SH-SY5Y (cell line): ENCODE measurements at regions not wholly inside any gene's neighbourhood (a gene's known extent, or its start where the extent isn't known, plus 50 kb on each side); places are given as distances from the start of the nearest gene placed in this dataset.

Experiments used
- GATA2 ChIP-seq: IDR thresholded peaks from 2 replicates; pipeline ENCODE4 v1.6.1; 2011; ENCODE audit warnings: mild to moderate bottlenecking, low read depth, low read length
- GATA3 ChIP-seq: IDR thresholded peaks from 2 replicates; pipeline ENCODE4 v1.6.1; 2011; ENCODE audit warnings: low read depth, mild to moderate bottlenecking, low read length, moderate library complexity

DNA sequence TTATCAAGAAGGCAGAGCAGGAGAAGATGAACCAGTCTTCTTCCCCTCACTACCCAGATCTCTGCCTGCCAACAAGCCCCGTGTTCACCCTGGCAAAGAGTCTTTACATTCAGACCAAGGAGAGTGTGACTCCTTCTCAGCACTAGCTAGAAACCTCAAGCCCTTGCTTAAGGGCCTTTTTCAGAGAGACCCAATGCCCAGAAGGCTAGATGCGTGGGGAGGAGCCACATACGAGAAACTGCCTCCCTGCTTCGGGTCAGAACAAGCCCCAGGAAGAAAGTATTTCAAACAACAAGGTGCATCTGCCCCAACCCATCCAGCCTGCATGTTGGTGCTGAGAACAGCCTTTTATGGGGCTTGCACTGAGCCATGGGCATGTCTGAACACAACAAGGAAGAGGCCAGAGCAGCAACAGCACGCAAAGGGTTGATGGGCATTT is 152.7 kb upstream of the CAMK1G start:
- no peak for TF ChIP-seq GATA3
- TF ChIP-seq GATA2, result no peak
